Epithelial cell of proximal tubule (primary cell): ENCODE measurements at regions not wholly inside any gene's neighbourhood (a gene's known extent, or its start where the extent isn't known, plus 50 kb on each side); places are given as distances from the start of the nearest gene placed in this dataset.

Experiments
- DNase-seq: peaks from one replicate; pipeline ENCODE4 v3.0.0-alpha.2; 2011; ENCODE audit warnings: low read depth
- H3K4me3 ChIP-seq: 2 replicates; pipeline ENCODE4 v1.5.1; 2011; ENCODE audit warnings: low read depth, mild to moderate bottlenecking, low read length
- TF ChIP-seq, protein P1 (sequence below): conservative IDR thresholded peaks from 2 replicates; pipeline ENCODE4 v1.5.1; 2012; ENCODE audit warnings: low read depth, mild to moderate bottlenecking, low read length

DNA sequence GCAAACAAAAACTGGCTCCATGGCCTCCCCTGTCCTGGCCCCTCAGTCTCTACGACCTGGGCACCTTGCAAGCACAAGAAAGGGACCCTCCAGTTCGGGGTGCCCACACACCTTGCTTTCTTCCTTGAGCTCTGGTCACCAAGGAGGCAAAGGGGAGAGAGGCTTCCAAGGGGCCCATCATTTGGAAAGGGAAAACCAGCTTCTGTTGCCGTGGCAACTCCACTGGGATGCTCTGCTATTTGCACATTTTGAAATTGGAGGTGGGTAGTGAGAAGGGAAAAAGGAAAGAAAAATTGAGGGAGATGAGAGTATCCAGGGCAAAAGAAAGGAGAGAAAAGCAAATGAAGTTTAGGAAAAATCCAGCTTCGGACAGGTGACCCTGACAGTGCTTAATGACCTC, 388.4 kb downstream of the SHANK2 start:
- TF ChIP-seq, protein P1, sequence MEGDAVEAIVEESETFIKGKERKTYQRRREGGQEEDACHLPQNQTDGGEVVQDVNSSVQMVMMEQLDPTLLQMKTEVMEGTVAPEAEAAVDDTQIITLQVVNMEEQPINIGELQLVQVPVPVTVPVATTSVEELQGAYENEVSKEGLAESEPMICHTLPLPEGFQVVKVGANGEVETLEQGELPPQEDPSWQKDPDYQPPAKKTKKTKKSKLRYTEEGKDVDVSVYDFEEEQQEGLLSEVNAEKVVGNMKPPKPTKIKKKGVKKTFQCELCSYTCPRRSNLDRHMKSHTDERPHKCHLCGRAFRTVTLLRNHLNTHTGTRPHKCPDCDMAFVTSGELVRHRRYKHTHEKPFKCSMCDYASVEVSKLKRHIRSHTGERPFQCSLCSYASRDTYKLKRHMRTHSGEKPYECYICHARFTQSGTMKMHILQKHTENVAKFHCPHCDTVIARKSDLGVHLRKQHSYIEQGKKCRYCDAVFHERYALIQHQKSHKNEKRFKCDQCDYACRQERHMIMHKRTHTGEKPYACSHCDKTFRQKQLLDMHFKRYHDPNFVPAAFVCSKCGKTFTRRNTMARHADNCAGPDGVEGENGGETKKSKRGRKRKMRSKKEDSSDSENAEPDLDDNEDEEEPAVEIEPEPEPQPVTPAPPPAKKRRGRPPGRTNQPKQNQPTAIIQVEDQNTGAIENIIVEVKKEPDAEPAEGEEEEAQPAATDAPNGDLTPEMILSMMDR: no peak
- no peak overlapping the region for H3K4me3 ChIP-seq
- no peak for DNase-seq

DNA sequence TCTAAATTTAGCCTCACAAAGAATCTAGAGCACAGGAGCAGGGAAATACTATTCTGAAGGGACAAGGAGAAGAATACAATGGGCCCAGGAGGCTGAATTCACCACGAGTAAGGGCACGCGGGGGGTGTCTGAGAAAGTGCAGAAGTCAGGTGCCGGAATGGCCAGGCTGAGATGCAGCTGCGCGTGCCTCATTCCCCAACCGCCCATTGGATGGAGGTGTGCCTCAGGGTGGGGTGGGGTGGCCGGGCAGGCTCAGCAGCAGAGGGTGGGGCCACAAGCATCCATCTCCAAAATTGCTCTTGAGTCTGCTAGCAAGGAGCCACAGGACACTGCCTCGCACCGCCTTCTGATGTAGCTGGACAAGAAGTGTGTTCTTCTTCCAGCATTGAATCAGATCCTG, 387.0 kb downstream of the SHANK2 start:
- TF ChIP-seq, protein P1: no peak
- H3K4me3 ChIP-seq: no peak overlapping the region
- no peak for DNase-seq

DNA sequence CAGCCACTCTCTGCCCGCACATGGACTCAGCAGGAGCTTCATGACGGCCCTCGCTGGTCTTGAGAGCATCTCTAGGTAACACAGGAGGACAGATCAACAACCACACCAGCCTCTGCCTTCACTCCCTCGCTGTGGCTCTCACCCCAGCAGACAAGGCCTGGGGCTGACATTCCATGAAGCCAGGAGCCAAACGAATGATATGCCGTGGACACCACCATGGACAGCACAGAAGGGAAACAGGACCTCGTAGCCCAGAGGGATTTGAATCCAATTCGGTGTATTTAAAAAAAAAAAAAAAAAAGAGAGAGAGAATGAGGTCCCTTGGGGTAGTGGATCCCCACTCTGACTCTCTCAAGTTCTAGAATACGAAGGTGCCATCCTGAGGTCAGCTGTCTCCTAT, 385.5 kb downstream of the SHANK2 start:
- H3K4me3 ChIP-seq: no peak overlapping the region
- TF ChIP-seq, protein P1: no peak
- no peak for DNase-seq

DNA sequence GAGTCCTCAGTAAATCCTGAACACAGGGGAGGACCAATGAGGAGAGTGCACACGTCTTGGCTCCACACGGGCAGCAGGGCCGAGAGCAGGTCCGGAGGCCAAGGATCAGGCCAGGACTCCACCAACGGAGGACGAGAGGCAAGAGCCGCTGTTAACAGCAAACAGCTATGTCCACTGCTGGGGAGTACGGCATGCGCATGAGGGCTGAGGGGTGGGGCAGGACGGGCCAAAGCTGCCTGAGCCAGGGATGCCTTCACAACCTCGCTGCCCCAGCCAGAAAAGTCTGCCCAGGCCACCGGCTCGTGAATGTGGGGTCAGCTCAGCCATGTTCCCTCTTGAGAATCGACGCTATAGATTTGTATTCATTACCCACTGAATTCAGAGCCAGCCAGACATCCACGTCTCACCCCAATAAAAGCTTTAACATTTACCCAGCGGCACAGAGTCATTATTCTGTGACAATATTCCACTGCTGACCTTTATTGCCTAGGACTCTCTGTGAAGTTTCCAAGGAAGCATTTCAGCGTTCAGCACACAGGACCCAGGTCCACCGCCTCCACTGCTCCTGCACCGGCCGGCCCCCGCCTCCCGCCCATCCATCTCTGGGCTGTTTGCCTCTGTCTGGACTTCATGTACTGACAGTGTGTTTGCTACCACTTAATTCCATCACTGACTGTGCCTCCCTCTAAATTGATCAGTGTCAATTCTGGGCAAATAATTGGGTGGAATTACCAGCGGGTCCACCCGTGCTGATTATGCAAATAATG, 384.9 kb downstream of the SHANK2 start:
- TF ChIP-seq, protein P1: no peak
- no peak for DNase-seq
- H3K4me3 ChIP-seq: no peak overlapping the region

DNA sequence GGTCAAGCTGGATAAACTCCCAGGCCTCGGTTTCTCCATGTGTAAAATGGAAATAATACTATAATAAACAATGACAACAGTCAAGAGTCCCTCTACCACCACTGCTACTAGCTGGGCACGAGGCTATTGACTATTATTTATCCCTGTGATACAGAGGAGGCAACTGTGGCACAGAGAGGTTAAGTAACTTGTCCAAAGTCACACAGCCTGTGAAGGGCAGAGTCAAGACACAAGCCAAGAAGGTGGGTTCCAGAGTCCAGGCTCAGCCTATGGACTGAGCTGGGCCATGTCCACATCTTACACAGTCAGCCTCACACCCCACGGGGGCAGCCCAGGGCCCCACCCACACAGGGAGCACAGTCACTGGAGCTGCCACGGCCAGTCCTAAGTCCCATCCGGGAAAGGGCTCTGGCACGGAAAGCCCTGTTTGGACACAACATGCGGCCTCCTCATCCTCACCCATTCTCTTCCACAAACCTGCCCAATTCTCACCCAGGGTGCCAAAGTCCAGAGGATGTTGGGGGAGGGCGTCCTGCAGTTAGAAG, 384.0 kb downstream of the SHANK2 start:
- DNase-seq: no peak
- TF ChIP-seq, protein P1: no peak
- H3K4me3 ChIP-seq: no peak overlapping the region

DNA sequence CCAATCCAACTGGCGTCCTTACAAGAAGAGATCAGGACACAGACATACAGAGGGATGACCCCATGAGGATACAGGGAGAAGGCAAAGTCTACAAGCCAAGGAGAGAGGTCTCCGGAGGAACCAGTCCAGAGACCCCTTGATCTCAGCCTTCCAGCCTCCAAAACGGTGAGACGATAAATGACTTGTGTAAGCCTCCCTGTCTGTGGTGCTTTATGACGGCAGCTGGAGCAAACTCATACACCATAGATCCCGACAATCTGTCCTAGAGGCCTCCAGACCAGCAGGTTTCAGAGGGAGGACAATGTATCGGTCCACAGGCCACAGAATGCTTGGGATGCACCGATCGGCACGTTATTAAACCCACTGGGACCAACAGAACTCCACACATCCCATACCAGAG, 383.3 kb downstream of the SHANK2 start:
- H3K4me3 ChIP-seq: no peak overlapping the region
- TF ChIP-seq, protein P1: no peak
- no peak for DNase-seq

DNA sequence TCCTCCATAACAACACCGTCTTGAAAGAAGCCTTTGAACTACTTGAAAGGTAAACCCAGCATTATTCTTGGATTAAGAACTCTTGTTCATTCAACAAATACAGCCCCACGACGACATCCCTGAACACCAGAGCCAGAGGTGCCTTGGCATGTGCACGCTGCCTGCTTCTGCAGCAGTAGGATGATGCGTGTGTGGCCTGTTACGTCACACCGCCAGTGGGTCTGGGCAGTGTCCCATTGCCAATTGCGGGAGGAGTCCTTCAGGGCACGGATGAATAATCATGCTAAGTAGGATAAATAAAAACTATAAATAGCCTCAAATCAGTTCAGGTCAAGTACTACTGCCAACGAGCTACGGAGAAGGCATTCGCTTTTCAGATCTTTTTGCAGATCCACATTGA, 380.5 kb downstream of the SHANK2 start:
- no peak overlapping the region for H3K4me3 ChIP-seq
- TF ChIP-seq, protein P1: no peak
- DNase-seq: no peak
